Activated CD8-positive, alpha-beta T cell treated with anti-CD3 and anti-CD28 coated beads for 36 hours (primary cell): ENCODE measurements at regions not wholly inside any gene's neighbourhood (a gene's known extent, or its start where the extent isn't known, plus 50 kb on each side); places are given as distances from the start of the nearest gene placed in this dataset.
A peak's percentile ranks its signal among the peaks of the same experiment; 100 is the strongest.

Experiments used
- ATAC-seq: fragments of 200-7000 bp; cut with Tn5 transposase; one replicate; pipeline ENCODE4 v1.10.0; 2021; ENCODE audit warnings: mild to moderate bottlenecking, moderate library complexity
- CTCF ChIA-PET: fragments of 350-600 bp; sonication (Branson Sonifier 250); formaldehyde crosslinking; loops from one replicate; lab custom pipeline; 2021; ENCODE audit warnings: antibody characterized with exemption; lab: Charles Lee
- POLR2A ChIA-PET: fragments of 350-600 bp; sonication (Branson Sonifier 250); formaldehyde crosslinking; loops from one replicate; lab custom pipeline; 2021; ENCODE audit warnings: antibody characterized with exemption; lab: Charles Lee
- DNase-seq: peaks from one replicate; pipeline ENCODE4 v3.0.0-alpha.2; 2020
- H3K27ac Mint-ChIP-seq: one replicate; pipeline ENCODE4 v1.8.0; 2021; ENCODE audit warnings: mild to moderate bottlenecking, mixed read lengths
- H3K27me3 Mint-ChIP-seq: one replicate; pipeline ENCODE4 v1.8.0; 2021; ENCODE audit warnings: mixed read lengths
- H3K36me3 Mint-ChIP-seq: one replicate; pipeline ENCODE4 v1.8.0; 2021; ENCODE audit warnings: low read depth, mixed read lengths
- H3K4me1 Mint-ChIP-seq: one replicate; pipeline ENCODE4 v1.8.0; 2021; ENCODE audit warnings: low read depth, mixed read lengths
- H3K4me3 Mint-ChIP-seq: one replicate; pipeline ENCODE4 v1.8.0; 2021; ENCODE audit warnings: mild to moderate bottlenecking, moderate library complexity, mixed read lengths
- H3K9me3 Mint-ChIP-seq: one replicate; pipeline ENCODE4 v1.8.0; 2021; ENCODE audit warnings: mixed read lengths
- intact Hi-C: fragments of 100-400 bp; cut with micrococcal nuclease; formaldehyde crosslinking; loops from one replicate; pipeline ENCODE4 v1.10.0; 2022
- TF ChIP-seq, protein P1 (sequence below): fragments of 200-600 bp; IDR thresholded peaks from one replicate; pipeline ENCODE4 v1.8.0; 2022; ENCODE audit warnings: antibody characterized with exemption, mild to moderate bottlenecking

DNA sequence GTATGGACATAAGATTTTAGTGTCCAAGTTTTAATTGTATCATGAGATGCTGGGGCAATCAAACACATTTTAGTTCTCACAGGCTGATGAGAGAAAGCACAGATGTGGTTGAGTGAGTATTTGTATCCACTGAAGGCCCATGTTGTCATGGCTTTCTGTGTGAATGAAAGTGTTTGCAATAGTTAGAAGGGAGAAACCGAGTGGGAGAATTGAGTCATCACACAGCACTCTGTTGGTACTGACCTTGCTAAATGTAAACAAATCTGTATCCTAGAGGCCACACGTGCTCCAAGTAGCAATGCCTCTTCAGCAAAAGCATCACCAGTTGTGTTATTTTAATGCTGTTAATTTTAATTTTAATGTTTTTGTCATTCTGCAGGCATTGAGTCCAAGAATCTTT, 121.2 kb downstream of the EMX2 start:
- Mint-ChIP-seq H3K36me3 (no peaks in the 10 kb centered on the region), H3K27me3 (peaks cover 13% of the 10 kb centered on the region), H3K27ac (no peak overlapping the region), H3K9me3 (no peaks in the 10 kb centered on the region), H3K4me1 (no peaks in the 10 kb centered on the region), H3K4me3 (no peak overlapping the region)
- TF ChIP-seq, protein P1, sequence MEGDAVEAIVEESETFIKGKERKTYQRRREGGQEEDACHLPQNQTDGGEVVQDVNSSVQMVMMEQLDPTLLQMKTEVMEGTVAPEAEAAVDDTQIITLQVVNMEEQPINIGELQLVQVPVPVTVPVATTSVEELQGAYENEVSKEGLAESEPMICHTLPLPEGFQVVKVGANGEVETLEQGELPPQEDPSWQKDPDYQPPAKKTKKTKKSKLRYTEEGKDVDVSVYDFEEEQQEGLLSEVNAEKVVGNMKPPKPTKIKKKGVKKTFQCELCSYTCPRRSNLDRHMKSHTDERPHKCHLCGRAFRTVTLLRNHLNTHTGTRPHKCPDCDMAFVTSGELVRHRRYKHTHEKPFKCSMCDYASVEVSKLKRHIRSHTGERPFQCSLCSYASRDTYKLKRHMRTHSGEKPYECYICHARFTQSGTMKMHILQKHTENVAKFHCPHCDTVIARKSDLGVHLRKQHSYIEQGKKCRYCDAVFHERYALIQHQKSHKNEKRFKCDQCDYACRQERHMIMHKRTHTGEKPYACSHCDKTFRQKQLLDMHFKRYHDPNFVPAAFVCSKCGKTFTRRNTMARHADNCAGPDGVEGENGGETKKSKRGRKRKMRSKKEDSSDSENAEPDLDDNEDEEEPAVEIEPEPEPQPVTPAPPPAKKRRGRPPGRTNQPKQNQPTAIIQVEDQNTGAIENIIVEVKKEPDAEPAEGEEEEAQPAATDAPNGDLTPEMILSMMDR: no peak
- CTCF ChIA-PET: no interaction called here
- intact Hi-C loops: no loop called here
- DNase-seq: peak; percentile 45
- ATAC-seq: peak; percentile 75
- POLR2A ChIA-PET: no interaction called here

DNA sequence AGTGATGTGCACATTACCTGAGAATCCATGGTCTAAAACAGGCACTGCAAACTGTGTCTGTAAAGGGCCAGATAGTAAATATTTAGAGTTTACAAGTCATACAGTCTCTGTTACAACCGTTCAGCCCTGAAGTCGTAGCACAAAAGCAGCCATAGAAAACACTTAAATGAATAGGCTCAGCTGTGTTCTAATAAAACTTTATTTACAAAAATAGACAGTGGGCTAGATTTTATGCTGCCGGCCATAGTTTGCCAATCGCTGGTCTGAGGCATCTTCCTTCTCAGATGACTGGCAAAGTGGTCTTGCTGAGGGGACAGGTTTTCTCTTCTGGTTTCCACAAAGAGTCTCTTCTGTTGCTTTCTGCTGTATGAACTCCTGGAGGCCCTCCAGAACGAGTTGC, 121.7 kb downstream of the EMX2 start:
- Mint-ChIP-seq H3K27ac (no peak overlapping the region), H3K36me3 (no peaks in the 10 kb centered on the region), H3K4me3 (no peak overlapping the region), H3K9me3 (no peaks in the 10 kb centered on the region), H3K4me1 (no peaks in the 10 kb centered on the region), H3K27me3 (peaks cover 12% of the 10 kb centered on the region)
- intact Hi-C loops: no loop called here
- no peak for DNase-seq
- no peak for ATAC-seq
- TF ChIP-seq, protein P1: no peak
- ChIA-PET POLR2A (interaction anchor here (1.0 kb wide), 1 partner anchor 9 kb away, joined by 3 read pairs; no protein-coding TSS in a partner anchor), CTCF (no interaction called here)

DNA sequence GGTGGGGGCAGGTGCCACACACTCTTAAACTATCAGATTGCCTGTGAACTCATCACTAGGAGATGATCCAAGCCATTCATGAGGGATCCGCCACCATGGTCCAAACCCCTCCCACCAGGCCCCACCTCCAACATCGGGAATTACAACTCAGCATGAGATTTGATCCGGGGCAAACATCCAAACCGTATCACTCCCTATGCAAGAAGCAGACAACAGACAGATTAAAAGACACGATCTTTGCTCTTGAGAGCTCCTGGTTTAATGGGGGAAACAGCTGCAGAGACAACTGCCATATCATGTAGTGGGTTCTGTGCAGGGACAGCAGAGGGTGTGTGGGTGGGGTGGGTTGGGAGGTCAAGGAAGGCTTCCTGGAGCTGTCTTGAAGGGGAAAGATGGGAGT, 123.6 kb downstream of the EMX2 start:
- no peak overlapping the region for H3K4me3 Mint-ChIP-seq
- H3K36me3 Mint-ChIP-seq: no peaks in the 10 kb centered on the region
- intact Hi-C loops: no loop called here
- peaks cover 7% of the 10 kb centered on the region for H3K27me3 Mint-ChIP-seq
- TF ChIP-seq, protein P1: no peak
- H3K4me1 Mint-ChIP-seq: no peaks in the 10 kb centered on the region
- ATAC-seq: no peak
- no peaks in the 10 kb centered on the region for H3K9me3 Mint-ChIP-seq
- no peak overlapping the region for H3K27ac Mint-ChIP-seq
- DNase-seq: no peak
- CTCF ChIA-PET: no interaction called here
- POLR2A ChIA-PET: no interaction called here

DNA sequence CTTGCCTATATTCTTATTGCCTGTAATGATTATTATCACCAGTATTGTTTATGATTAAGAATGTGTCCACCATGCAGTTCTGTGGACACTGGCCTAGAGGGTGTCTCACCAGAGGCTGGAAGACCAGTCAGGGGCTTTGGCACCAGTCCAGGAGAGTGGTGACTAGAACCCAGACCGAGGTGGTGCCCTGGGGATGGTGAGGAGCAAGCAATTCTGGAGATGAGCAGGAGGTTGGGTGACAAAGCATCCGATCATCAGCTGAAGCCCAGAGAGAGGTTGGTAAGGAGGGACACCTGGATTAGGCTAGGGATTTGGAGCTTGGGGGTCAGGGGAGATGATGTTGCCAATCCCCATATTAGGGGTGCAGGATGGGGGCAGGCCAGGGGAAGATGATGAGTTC, 124.4 kb downstream of the EMX2 start:
- DNase-seq (no peak), ATAC-seq (no peak)
- H3K27ac Mint-ChIP-seq: no peak overlapping the region
- H3K4me1 Mint-ChIP-seq: no peaks in the 10 kb centered on the region
- H3K9me3 Mint-ChIP-seq: no peaks in the 10 kb centered on the region
- TF ChIP-seq, protein P1: no peak
- H3K36me3 Mint-ChIP-seq: no peaks in the 10 kb centered on the region
- peaks cover 7% of the 10 kb centered on the region for H3K27me3 Mint-ChIP-seq
- intact Hi-C loops: no loop called here
- ChIA-PET CTCF (no interaction called here), POLR2A (no interaction called here)
- H3K4me3 Mint-ChIP-seq: no peak overlapping the region

DNA sequence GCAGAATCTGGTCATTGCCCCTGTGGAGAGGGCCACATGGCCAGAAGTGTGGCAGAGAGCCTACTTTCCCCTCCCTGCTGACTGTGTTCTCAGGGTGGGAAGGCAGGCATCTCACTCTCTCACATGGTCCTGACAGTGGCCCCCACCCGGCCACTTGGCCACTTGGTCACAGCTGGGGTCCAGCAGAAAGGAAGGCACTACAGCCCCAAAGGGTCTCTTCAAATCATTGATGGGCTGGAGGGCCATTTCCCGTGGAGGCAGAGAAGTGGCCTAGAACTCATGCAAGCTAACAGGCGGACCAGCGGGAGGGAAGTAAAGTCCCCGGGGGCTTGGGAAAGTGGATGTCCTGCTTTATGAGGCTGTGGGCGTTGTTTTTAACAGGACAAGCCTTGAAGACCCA, 125.3 kb downstream of the EMX2 start:
- ATAC-seq: no peak

More for the DNA sequence above, 125.3 kb downstream of the EMX2 start:
- Mint-ChIP-seq H3K27me3 (peaks cover 6% of the 10 kb centered on the region), H3K4me1 (no peaks in the 10 kb centered on the region), H3K27ac (no peak overlapping the region), H3K4me3 (no peak overlapping the region), H3K9me3 (no peaks in the 10 kb centered on the region), H3K36me3 (no peaks in the 10 kb centered on the region)
- POLR2A ChIA-PET: no interaction called here
- TF ChIP-seq, protein P1: no peak
- DNase-seq: no peak
- CTCF ChIA-PET: no interaction called here
- intact Hi-C loops: no loop called here
